Cardiac fibroblast (primary cell): ENCODE measurements at regions not wholly inside any gene's neighbourhood (a gene's known extent, or its start where the extent isn't known, plus 50 kb on each side); places are given as distances from the start of the nearest gene placed in this dataset.

Source experiments
- DNase-seq, 2 donors: peaks; one replicate each; pipeline versions ENCODE4 v3.0.0 to v3.0.0-alpha.2; 2010; ENCODE audit warnings: low read depth in 2 of 2
- H3K4me3 ChIP-seq, 2 donors: replicated peaks in 1 of 2; 1 replicate in 1 of 2; 2 replicates in 1 of 2; pipeline ENCODE4 v1.5.1; 2011; ENCODE audit warnings: low read depth in 2 of 2, low read length in 2 of 2, mild to moderate bottlenecking in 2 of 2, moderate library complexity in 1 of 2
- TF ChIP-seq, protein P1 (sequence below): IDR thresholded peaks from one replicate; pipeline ENCODE4 v1.5.1; 2011; ENCODE audit warnings: low read depth, mild to moderate bottlenecking, low read length, inconsistent platforms

DNA sequence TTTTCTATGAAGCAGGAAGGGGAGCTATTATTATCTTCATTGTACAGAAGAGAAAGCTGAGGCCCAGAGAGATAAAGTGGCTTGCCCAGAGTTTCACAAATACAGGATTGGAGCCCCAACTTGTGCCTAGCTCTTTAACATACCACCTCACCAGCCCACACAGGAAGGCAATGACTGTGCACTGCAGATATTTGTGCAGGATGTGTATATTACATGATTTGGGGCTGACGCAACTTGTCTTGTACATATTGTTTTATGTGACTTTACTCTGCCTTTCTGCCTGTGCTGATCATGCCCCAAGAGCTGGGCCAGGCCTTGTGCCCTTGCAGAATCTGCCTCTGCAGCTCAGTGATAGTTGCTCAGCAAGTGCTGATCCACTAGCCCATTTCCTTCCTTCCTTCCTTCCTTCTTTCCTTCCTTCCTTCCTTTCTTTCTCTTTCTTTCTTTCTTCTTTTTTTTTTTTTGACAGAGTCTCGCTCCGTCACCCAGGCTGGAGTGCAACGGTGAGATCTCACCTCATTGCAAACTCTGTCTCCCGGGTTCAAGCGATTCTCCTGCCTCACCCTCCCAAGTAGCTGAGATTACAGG is 106.6 kb upstream of the TBCA start:
- TF ChIP-seq, protein P1, sequence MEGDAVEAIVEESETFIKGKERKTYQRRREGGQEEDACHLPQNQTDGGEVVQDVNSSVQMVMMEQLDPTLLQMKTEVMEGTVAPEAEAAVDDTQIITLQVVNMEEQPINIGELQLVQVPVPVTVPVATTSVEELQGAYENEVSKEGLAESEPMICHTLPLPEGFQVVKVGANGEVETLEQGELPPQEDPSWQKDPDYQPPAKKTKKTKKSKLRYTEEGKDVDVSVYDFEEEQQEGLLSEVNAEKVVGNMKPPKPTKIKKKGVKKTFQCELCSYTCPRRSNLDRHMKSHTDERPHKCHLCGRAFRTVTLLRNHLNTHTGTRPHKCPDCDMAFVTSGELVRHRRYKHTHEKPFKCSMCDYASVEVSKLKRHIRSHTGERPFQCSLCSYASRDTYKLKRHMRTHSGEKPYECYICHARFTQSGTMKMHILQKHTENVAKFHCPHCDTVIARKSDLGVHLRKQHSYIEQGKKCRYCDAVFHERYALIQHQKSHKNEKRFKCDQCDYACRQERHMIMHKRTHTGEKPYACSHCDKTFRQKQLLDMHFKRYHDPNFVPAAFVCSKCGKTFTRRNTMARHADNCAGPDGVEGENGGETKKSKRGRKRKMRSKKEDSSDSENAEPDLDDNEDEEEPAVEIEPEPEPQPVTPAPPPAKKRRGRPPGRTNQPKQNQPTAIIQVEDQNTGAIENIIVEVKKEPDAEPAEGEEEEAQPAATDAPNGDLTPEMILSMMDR, result no peak
- H3K4me3 ChIP-seq, result no peak overlapping the region
- peak; percentile 81 to 92 for DNase-seq

DNA sequence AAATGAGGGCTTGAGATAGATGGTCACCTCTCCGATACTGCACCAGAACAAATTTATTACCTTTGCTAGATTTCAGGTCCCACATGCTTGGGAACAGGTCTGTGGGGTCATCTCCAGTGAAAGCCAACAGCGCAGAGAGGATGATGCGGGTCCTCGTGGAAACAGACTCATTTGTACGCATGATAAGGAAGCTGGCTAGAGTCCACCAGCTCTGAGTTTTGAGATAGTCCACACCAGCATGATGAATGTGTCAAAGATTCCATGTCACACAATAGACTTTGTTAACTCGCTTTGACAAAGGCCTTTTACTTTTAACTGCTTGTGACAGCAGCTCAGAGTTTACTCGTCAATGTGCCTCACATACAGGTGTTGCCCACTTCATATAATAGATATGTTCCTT is 105.4 kb upstream of the TBCA start:
- peak; percentile 33 to 57 for DNase-seq
- no peak overlapping the region for H3K4me3 ChIP-seq
- TF ChIP-seq, protein P1, result no peak

DNA sequence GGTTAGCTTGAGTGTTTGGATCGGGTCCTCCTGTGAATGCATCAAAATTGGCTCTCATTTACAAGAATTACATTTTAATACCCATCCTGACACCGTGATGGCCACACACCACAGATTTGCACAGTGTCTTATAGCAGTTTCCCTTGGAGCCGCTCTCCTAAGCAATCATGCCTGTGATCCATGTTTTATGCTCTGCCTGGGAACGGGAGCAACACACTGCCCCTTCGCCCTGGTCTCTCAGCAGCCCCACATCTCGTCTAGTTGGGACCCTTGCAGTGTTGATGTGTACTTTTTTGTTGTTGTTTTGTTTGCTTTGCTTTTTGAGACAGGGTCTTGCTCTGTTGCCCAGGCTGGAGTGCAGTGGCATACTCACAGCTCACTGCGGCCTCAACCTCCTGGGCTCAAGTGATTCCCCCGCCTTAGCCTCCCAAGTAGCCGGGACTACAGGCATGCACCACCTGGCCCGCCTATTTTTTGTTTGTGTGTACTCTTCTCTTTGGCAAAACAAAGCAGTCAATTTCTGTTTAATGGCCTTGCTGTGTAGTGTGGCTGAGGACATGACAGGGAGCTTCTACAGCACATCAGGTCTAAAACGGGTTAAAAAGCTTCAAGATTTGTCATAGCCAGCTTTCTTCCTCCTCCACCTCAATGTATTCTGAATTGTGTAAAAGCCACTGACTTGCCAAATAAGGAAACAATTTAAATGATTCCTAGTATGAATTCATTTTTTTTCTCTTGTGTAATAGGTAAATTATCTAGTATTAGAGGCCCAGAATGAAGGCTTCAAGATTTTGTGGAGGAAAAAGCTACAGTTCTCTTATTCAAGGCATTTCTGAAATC is 101.6 kb upstream of the TBCA start:
- TF ChIP-seq, protein P1, result no peak
- peak in 1 of 2 donors; percentile 22 for DNase-seq
- no peak overlapping the region for H3K4me3 ChIP-seq

DNA sequence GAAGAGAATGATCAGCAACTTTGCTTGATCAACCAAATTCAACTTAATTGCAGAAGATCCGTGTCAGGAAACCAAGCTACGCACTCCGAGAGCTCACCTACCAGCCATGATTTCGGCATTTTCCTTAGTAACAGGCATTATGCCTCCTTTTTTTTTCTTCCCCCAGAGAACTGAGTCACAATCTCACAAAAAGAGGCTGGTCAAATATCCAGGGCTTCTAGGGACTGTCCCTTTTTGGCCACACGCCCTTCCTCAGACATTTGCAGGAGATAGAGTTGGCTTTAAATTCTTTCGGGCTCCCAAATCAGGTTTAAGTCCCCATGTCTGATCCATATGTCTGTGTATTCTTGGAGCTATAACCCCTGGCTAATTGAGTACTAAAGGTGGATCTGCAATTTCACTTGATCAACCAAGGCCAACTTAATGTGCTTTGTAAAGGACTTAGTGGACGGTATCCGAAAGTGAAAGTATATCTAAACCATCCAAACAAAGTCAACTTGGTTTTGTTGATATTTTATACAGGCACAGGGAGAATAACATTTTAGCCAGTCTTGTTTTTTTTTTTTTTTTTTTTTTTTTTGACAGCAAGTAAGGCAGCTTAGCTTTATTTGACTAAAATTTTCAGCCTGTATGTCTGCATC is 100.8 kb upstream of the TBCA start:
- H3K4me3 ChIP-seq, result no peak overlapping the region
- TF ChIP-seq, protein P1, result no peak
- peak in 1 of 2 donors; percentile 24 for DNase-seq

DNA sequence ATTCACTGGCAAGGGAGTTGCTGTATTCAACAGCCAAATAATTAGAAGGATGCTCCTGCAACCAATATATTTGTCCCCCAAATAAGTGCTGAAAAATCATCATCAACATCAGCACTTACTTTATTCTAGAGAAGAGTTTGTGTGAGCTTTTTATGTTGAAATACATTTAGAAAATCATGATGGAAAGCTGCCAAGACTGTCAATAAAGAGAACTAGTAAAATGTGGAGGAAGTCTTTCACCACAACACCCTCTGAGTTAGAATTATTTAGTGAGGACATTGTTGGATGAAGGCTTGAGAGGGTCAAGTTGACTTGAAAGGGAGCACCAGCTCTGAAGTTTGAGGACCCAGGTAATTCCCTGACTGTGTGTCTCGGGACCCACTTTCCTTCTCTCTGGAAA is 100.2 kb upstream of the TBCA start:
- TF ChIP-seq, protein P1, result no peak
- no peak for DNase-seq
- no peak overlapping the region for H3K4me3 ChIP-seq

DNA sequence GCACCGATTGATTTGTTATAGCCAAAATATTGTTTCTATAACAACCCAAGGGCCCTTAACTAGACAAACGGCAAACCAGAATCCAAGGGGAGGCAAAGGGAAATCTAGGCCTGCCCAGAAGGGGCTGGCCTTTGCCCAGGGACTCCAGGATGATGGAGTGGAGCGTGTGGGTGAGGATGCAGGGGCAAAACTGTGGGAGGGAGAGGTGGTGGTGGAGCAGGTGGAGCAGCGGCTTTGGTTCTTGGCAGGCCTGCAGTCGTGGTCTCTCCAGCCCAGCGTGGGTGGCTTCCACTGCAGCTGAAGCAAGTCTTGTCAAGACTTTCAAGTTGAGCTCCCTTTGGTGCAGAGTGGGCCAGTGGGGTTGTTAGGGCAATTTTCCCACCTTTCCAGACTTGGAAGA is 98.6 kb upstream of the TBCA start:
- TF ChIP-seq, protein P1, result no peak
- no peak for DNase-seq

More for the DNA sequence above, 98.6 kb upstream of the TBCA start:
- H3K4me3 ChIP-seq, result no peak overlapping the region
